Stimulated activated effector memory CD8-positive, alpha-beta T cell treated with anti-CD3 and anti-CD28 coated beads, Interleukin-12 subunit alpha, Interleukin-12 subunit beta, amount 100 ng/mL, for 72 hours (primary cell): ENCODE measurements at regions not wholly inside any gene's neighbourhood (a gene's known extent, or its start where the extent isn't known, plus 50 kb on each side); places are given as distances from the start of the nearest gene placed in this dataset.

Experiments used
- ATAC-seq: fragments of 150-1000 bp; cut with Tn5 transposase; 2 replicates; pipeline ENCODE4 v1.10.0; 2021
- DNase-seq, 2 donors: peaks; one replicate each; pipeline ENCODE4 v3.0.0; 2021 to 2022; ENCODE audit warnings: low spot score in 2 of 2
- H3K27ac Mint-ChIP-seq: one replicate; pipeline ENCODE4 v1.8.0; 2022; ENCODE audit warnings: mild to moderate bottlenecking, mixed read lengths
- H3K36me3 Mint-ChIP-seq: one replicate; pipeline ENCODE4 v1.8.0; 2022; ENCODE audit warnings: mild to moderate bottlenecking, mixed read lengths
- H3K4me1 Mint-ChIP-seq: one replicate; pipeline ENCODE4 v1.8.0; 2022; ENCODE audit warnings: mixed read lengths
- H3K4me3 Mint-ChIP-seq: one replicate; pipeline ENCODE4 v1.8.0; 2022; ENCODE audit warnings: mild to moderate bottlenecking, mixed read lengths
- H3K9me3 Mint-ChIP-seq: one replicate; pipeline ENCODE4 v1.8.0; 2022; ENCODE audit warnings: mixed read lengths

- DNase-seq (no peak), ATAC-seq (no peak)
- no peaks in the 10 kb centered on the region for H3K4me1 Mint-ChIP-seq
- H3K4me3 Mint-ChIP-seq = no peak overlapping the region
- no peaks in the 10 kb centered on the region for H3K36me3 Mint-ChIP-seq
- no peak overlapping the region for H3K27ac Mint-ChIP-seq
- H3K9me3 Mint-ChIP-seq = peaks cover 4% of the 10 kb centered on the region
These were observed 826.3 kb upstream of the SALL3 start for GRCh38 chr18:78153362-78153761.

DNA sequence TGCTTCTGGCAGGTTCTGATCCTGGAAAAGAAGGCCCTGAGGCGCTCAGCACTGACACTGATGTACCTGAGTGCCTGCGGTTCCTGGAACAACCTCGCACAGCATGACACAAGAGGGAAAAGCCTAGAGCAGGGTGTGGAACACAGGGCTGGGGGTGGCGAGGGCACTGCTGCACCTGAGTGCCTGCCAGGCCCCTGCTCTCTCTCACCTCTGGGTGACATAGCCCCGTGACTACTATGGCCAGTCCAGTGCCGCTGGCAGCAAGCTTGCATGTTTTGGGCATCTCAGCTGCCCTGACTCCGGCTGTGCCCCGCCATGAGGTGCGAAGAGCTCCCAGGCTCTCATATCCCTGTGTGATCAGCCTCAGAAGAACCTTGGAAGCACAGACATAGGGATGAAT lies 825.2 kb upstream of the SALL3 start:
- Mint-ChIP-seq H3K36me3 (no peaks in the 10 kb centered on the region), H3K9me3 (peaks cover 6% of the 10 kb centered on the region), H3K27ac (no peak overlapping the region), H3K4me1 (no peaks in the 10 kb centered on the region), H3K4me3 (no peak overlapping the region)
- peak; percentile 39 for ATAC-seq
- DNase-seq = no peak

- H3K27ac Mint-ChIP-seq = no peak overlapping the region
- no peaks in the 10 kb centered on the region for H3K36me3 Mint-ChIP-seq
- no peak overlapping the region for H3K4me3 Mint-ChIP-seq
- H3K9me3 Mint-ChIP-seq = peaks cover 6% of the 10 kb centered on the region
- ATAC-seq (peak; percentile 14), DNase-seq (no peak)
- no peaks in the 10 kb centered on the region for H3K4me1 Mint-ChIP-seq
These were observed 824.8 kb upstream of the SALL3 start for GRCh38 chr18:78154853-78155252.

GRCh38 chr18:78156466-78156865 lies 823.2 kb upstream of the SALL3 start:
- Mint-ChIP-seq H3K27ac (no peak overlapping the region), H3K4me1 (no peaks in the 10 kb centered on the region), H3K36me3 (no peaks in the 10 kb centered on the region), H3K4me3 (no peak overlapping the region), H3K9me3 (peaks cover 6% of the 10 kb centered on the region)
- DNase-seq (no peak), ATAC-seq (no peak)

GRCh38 chr18:78158943-78159342 lies 820.7 kb upstream of the SALL3 start:
- no peak overlapping the region for H3K4me3 Mint-ChIP-seq

GRCh38 chr18:78159397-78159796 lies 820.2 kb upstream of the SALL3 start:
- DNase-seq (no peak), ATAC-seq (no peak)
- no peak overlapping the region for H3K27ac Mint-ChIP-seq
- H3K36me3 Mint-ChIP-seq = no peaks in the 10 kb centered on the region
- H3K9me3 Mint-ChIP-seq = peaks cover 6% of the 10 kb centered on the region
- H3K4me1 Mint-ChIP-seq = no peaks in the 10 kb centered on the region
- no peak overlapping the region for H3K4me3 Mint-ChIP-seq

More at GRCh38 chr18:78158943-78159342, 820.7 kb upstream of the SALL3 start:
- no peaks in the 10 kb centered on the region for H3K4me1 Mint-ChIP-seq
- DNase-seq (no peak), ATAC-seq (no peak)
- H3K27ac Mint-ChIP-seq = no peak overlapping the region
- no peaks in the 10 kb centered on the region for H3K36me3 Mint-ChIP-seq
- H3K9me3 Mint-ChIP-seq = peaks cover 6% of the 10 kb centered on the region

DNA sequence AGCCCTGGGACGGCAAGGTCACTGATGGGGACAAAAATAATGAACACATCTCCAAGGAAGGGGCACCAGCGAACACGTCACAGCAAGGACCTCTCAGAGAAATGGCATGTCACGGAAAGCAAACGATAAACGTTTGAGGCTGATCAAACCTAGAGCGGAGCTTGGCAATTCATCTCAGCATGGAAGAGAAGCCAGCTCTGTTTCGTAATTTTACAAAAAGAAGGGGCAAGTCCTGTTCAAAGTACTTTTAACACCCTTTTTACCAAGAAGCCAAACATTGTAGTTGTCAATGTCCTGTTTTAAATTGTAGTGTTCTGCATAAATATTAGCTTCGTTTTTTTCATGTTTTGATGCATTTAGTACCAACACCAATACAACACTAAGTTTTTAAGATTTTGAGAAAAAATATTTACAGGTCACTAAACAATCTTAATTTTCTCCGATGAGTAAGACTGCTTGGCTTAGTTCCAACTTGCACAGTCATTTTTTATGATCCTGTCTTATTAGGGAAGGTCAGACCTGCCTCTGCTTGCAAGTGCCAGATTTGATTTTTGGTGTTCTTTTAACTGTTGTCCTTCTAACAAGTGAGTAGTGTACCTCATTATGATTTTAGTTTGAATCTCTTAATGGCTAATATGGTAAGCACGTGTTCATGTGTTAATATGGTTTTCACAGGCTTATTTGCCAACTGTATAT lies 818.5 kb upstream of the SALL3 start:
- Mint-ChIP-seq H3K27ac (no peak overlapping the region), H3K4me3 (no peak overlapping the region), H3K36me3 (no peaks in the 10 kb centered on the region), H3K9me3 (peaks cover 6% of the 10 kb centered on the region), H3K4me1 (no peaks in the 10 kb centered on the region)
- DNase-seq (no peak), ATAC-seq (no peak)

- Mint-ChIP-seq H3K36me3 (no peaks in the 10 kb centered on the region), H3K27ac (no peak overlapping the region), H3K9me3 (peaks cover 3% of the 10 kb centered on the region), H3K4me3 (no peak overlapping the region), H3K4me1 (no peaks in the 10 kb centered on the region)
- ATAC-seq (peak; percentile 11), DNase-seq (no peak)
These were observed 814.1 kb upstream of the SALL3 start for GRCh38 chr18:78165525-78165924.

DNA sequence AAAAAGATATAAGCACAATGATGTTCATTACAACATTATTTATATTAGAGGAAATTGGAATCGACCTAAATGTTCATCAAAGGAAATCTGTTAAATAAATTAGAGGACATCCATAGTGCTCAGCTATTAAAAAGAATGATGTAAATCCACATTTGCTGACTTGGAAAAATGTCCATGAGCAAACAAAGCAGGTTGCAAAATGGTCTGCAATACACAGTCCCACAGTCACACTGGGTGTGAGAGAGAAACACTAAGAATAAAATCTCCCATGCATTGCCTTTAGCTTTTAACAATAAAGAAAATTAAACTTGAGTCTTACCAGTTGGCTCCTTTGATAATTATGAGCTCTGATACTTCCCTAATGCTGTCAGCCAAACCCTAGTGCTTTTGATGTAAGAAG lies 811.1 kb upstream of the SALL3 start:
- Mint-ChIP-seq H3K4me3 (no peak overlapping the region), H3K27ac (no peak overlapping the region), H3K9me3 (no peaks in the 10 kb centered on the region), H3K4me1 (no peaks in the 10 kb centered on the region), H3K36me3 (no peaks in the 10 kb centered on the region)
- ATAC-seq (no peak), DNase-seq (no peak)

- Mint-ChIP-seq H3K36me3 (no peaks in the 10 kb centered on the region), H3K9me3 (no peaks in the 10 kb centered on the region), H3K27ac (no peak overlapping the region), H3K4me3 (no peak overlapping the region), H3K4me1 (no peaks in the 10 kb centered on the region)
- no peak for DNase-seq
- ATAC-seq = no peak
These were observed 810.3 kb upstream of the SALL3 start for GRCh38 chr18:78169174-78169864.

- no peak for ATAC-seq
- Mint-ChIP-seq H3K4me1 (no peaks in the 10 kb centered on the region), H3K27ac (no peak overlapping the region), H3K36me3 (no peaks in the 10 kb centered on the region), H3K4me3 (no peak overlapping the region), H3K9me3 (peaks cover 5% of the 10 kb centered on the region)
- DNase-seq = no peak
These were observed 807.7 kb upstream of the SALL3 start for GRCh38 chr18:78171954-78172353.

DNA sequence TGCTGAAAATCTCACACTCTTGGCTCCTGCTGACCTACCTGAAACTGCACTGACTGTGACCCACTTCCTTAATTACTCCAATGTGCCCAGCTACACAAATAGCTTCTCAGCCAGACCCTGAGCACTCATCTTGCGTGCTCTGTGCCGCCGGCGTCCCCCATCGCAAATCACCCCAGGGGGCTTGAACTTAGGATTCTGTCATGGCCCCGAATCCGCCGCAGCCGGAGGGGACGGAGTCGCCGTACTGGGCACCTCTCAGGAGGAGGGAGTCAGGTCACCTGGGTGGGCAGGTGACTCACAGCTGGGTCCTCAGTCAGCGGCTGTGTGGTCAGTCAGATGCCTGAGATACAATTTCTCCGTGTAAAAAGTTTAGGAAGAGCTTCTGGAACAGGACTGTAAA lies 804.9 kb upstream of the SALL3 start:
- H3K27ac Mint-ChIP-seq = no peak overlapping the region
- H3K9me3 Mint-ChIP-seq = peaks cover 5% of the 10 kb centered on the region
- no peak overlapping the region for H3K4me3 Mint-ChIP-seq
- DNase-seq = no peak
- no peak for ATAC-seq
- no peaks in the 10 kb centered on the region for H3K36me3 Mint-ChIP-seq
- H3K4me1 Mint-ChIP-seq = no peaks in the 10 kb centered on the region

DNA sequence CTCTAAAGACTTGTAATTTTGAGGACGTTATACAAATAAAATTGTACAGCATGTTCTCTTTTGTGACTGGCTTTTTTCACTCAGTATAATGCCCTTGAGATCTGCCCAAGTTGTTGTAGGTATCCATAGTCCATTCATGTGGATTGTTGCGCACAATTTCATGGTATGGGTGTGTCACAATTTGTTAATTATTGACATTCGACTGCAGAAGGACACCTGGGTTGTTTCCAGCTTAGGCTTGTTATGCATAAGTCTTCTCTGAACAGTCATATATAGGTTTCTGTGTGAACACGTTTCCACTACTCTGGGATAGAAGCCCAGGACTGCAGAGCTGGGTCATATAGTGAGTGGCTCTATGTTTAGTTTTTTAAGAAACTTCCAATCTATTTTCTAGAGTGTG lies 800.8 kb upstream of the SALL3 start:
- no peak for ATAC-seq
- no peak overlapping the region for H3K27ac Mint-ChIP-seq
- DNase-seq = no peak
- H3K9me3 Mint-ChIP-seq = peaks cover 15% of the 10 kb centered on the region
- H3K4me1 Mint-ChIP-seq = no peaks in the 10 kb centered on the region
- H3K36me3 Mint-ChIP-seq = no peaks in the 10 kb centered on the region
- H3K4me3 Mint-ChIP-seq = no peak overlapping the region

DNA sequence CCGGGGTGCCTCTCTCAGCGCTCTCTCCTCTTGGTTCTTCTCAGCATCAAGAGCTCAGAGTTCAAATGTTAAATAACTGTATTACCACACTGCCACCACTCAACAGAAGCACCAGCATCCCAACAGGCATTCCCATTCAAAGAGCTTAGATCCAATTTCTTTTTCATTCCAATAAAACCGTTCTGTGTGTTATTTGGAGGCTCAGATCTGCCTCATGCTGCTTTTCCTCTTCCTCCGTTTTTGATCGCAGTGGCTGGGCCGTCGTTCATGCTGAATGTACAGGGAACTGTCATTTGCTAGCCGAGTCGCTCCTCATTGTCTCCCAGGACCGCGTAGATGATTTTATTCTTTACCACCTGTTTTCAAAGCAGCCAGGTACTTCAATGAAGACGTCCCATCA lies 798.9 kb upstream of the SALL3 start:
- H3K36me3 Mint-ChIP-seq = no peaks in the 10 kb centered on the region
- H3K4me1 Mint-ChIP-seq = no peaks in the 10 kb centered on the region
- H3K27ac Mint-ChIP-seq = no peak overlapping the region
- H3K4me3 Mint-ChIP-seq = no peak overlapping the region
- ATAC-seq (no peak), DNase-seq (no peak)
- peaks cover 11% of the 10 kb centered on the region for H3K9me3 Mint-ChIP-seq

DNA sequence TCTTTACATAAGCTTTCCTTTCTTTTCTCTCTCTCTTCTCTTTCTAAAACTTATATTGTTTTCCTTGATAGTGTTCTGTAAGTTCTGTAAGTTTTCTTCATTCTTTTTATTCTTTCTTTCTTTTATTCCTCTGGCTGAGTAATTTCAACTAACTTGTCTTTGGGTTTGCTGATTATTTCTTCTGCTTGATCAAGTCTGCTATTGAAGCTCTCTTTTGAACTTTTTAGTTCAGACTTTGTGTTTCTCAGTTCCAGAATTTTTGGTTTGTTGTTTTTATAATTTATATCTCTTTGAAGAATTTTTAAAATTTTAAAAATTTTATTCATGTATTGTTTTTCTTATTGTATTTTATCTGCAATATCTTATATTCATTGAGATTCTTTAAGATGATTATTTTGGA lies 795.8 kb upstream of the SALL3 start:
- Mint-ChIP-seq H3K9me3 (peaks cover 11% of the 10 kb centered on the region), H3K27ac (no peak overlapping the region), H3K4me3 (no peak overlapping the region)

DNA sequence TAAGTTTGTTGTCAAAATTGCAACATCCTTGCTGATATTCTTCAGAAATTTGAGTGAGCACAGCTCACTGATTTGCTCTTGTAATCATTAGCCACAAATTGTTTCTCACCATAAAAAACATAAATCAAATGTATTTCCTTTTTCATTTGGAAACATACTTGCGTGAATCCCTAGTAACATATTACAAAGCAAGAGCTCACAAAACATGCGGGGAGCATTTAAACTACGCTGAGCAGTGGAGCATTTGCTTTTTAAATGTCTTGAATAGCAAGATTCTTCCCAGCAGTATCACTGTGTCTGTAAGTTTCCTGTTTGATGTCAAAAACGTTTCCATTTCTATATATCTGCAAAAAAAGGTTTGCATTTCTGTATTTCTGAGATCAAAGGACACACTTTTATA lies 788.3 kb upstream of the SALL3 start:
- ATAC-seq = no peak

More for the DNA sequence above, 795.8 kb upstream of the SALL3 start:
- ATAC-seq (no peak), DNase-seq (no peak)
- H3K36me3 Mint-ChIP-seq = no peaks in the 10 kb centered on the region
- H3K4me1 Mint-ChIP-seq = no peaks in the 10 kb centered on the region

More for the DNA sequence above, 788.3 kb upstream of the SALL3 start:
- Mint-ChIP-seq H3K36me3 (no peaks in the 10 kb centered on the region), H3K27ac (no peak overlapping the region), H3K4me1 (no peaks in the 10 kb centered on the region), H3K9me3 (peaks cover 7% of the 10 kb centered on the region), H3K4me3 (no peak overlapping the region)
- DNase-seq = no peak
